Ascending aorta (tissue), 2 donors: ENCODE measurements at regions not wholly inside any gene's neighbourhood (a gene's known extent, or its start where the extent isn't known, plus 50 kb on each side); places are given as distances from the start of the nearest gene placed in this dataset.

Source experiments
- DNase-seq, 2 donors: peaks; one replicate each; pipeline ENCODE4 v3.0.0-alpha.2; 2019; ENCODE audit warnings: low spot score in 2 of 2
- H3K27ac ChIP-seq, 2 donors: fragments of 200-600 bp; sonication (generic); one replicate each; pipeline ENCODE4 v1.5.1; 2016 to 2017; ENCODE audit warnings: mild to moderate bottlenecking in 1 of 2
- H3K27me3 ChIP-seq: fragments of 200-600 bp; sonication (generic); one replicate; pipeline ENCODE4 v1.5.1; 2017
- H3K36me3 ChIP-seq, 2 donors: fragments of 200-600 bp; sonication (generic); one replicate each; pipeline ENCODE4 v1.5.1; 2016
- H3K4me1 ChIP-seq, 2 donors: fragments of 200-600 bp; sonication (generic); one replicate each; pipeline ENCODE4 v1.5.1; 2016 to 2017; ENCODE audit warnings: mild to moderate bottlenecking in 1 of 2
- H3K4me3 ChIP-seq, 2 donors: fragments of 200-600 bp; sonication (generic); one replicate each; pipeline ENCODE4 v1.5.1; 2016 to 2017; ENCODE audit warnings: mild to moderate bottlenecking in 1 of 2
- H3K9me3 ChIP-seq, 2 donors: fragments of 200-600 bp; sonication (generic); one replicate each; pipeline ENCODE4 v1.5.1; 2016
- intact Hi-C: fragments of 100-400 bp; cut with DNase I; formaldehyde crosslinking; loops from one replicate; pipeline ENCODE4 v1.15.1; 2023
- TF ChIP-seq, protein P1 (sequence below), 3 experiments: fragments of 200-600 bp in 2 of 3; fragments of 450-650 bp in 1 of 3; sonication (generic) in 2 of 3; IDR thresholded peaks; one replicate each; pipeline ENCODE4 v1.5.1; 2016 to 2019; ENCODE audit warnings: antibody characterized with exemption in 3 of 3, mild to moderate bottlenecking in 1 of 3, moderate library complexity in 1 of 3

DNA sequence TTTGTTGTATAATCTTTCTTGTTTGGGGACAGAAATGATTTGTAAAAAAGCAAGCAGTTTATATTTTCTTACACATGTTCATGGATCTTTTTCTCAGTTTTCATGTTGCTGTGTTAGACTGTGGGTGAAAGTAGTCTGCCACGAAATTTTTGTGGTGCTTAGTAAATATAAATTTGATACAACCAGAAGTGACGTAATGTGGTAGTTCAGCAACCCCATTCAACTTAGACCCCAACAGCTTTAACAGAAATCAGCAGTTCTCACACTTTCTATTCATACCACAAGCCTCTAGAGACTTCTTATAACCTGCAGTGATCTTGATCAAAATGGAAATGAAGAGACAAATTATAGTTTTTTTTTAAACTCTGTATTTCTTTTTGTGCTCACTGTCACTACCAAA lies 120.2 kb upstream of the IGSF10 start:
- DNase-seq: no peak
- H3K9me3 ChIP-seq: no peaks in the 10 kb centered on the region
- no peaks in the 10 kb centered on the region for H3K27me3 ChIP-seq
- TF ChIP-seq, protein P1, sequence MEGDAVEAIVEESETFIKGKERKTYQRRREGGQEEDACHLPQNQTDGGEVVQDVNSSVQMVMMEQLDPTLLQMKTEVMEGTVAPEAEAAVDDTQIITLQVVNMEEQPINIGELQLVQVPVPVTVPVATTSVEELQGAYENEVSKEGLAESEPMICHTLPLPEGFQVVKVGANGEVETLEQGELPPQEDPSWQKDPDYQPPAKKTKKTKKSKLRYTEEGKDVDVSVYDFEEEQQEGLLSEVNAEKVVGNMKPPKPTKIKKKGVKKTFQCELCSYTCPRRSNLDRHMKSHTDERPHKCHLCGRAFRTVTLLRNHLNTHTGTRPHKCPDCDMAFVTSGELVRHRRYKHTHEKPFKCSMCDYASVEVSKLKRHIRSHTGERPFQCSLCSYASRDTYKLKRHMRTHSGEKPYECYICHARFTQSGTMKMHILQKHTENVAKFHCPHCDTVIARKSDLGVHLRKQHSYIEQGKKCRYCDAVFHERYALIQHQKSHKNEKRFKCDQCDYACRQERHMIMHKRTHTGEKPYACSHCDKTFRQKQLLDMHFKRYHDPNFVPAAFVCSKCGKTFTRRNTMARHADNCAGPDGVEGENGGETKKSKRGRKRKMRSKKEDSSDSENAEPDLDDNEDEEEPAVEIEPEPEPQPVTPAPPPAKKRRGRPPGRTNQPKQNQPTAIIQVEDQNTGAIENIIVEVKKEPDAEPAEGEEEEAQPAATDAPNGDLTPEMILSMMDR (IDR thresholded peaks at IDR 0.05): no peak
- H3K27ac ChIP-seq: no peak overlapping the region
- H3K4me3 ChIP-seq: no peak overlapping the region
- intact Hi-C loops: no loop called here
- no peaks in the 10 kb centered on the region for H3K36me3 ChIP-seq
- no peaks in the 10 kb centered on the region for H3K4me1 ChIP-seq

DNA sequence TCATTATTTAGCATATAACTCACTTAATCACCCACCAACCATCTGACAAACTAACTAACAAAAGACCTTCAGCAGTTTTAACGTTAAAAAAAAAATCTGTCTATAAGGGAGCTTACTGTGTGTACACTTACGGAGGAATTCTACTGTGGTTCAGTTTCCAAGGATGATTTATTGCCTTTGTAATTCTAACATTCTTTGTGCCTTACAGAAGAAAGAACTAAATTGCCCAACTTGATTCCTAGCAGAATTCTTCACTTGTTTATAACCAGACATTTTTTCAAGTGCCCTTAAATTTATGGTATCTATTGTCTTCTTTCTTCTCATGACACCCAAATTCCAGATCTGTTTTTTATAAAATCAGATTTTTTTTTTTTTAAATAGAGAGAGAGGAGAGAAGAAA lies 119.7 kb upstream of the IGSF10 start:
- intact Hi-C loops: no loop called here

DNA sequence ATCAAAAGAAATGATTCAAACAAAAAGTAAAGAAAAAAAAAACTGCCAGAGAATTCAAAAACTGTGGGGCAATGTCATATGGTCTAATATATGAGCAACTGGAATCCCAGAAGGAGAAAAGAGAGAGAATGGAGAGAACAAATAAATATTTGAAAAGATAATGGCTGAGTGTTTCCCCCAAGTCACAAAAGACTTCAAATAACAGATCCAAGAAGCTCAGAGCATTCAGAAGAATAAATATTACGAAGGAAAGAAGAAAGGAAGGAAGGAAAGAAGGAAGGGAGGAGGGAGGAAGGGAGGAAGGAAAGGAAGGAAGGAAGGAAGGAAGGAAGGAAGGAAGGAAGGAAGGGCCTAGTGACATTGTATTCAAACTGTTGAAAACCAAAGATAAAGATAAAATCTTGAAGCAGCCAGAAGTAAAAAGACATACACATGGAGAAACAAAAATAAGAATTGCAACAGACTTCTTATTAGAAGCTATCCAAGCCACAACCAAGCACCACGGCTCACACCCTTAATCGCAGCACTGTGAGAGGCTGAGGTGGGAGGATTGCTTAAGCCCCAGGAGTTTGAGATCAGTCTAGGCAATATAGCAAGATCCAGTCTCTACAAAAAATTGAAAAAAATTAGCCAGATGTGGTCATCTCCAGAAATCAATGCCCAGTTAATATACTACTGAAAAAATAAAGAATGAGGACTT lies 118.9 kb upstream of the IGSF10 start:
- TF ChIP-seq, protein P1 (IDR thresholded peaks at IDR 0.05): no peak
- intact Hi-C loops: no loop called here
- H3K27ac ChIP-seq: no peak overlapping the region

More for the DNA sequence above, 119.7 kb upstream of the IGSF10 start:
- DNase-seq: no peak
- Histone ChIP-seq H3K4me1 (no peaks in the 10 kb centered on the region), H3K27me3 (no peaks in the 10 kb centered on the region), H3K9me3 (no peaks in the 10 kb centered on the region), H3K36me3 (no peaks in the 10 kb centered on the region), H3K27ac (no peak overlapping the region), H3K4me3 (no peak overlapping the region)
- TF ChIP-seq, protein P1 (IDR thresholded peaks at IDR 0.05): no peak

DNA sequence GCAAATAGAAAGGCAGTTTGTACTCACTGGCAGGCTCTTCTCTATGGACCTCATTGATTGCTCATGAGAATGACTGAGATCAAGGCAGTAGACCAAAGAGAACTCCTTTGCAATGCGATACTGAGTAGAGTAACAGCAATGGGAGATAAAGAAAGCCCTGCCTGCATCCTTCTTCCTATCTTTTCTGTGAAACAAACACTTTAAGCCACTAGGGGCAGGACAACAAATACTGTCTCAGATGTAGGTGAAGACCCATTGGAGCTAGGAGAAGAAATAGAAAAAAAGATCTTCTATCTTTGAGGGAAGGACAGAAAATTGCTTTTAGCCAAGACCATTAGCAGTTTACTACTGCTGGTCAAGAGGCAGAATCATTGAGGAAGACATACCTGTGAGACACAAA lies 117.6 kb upstream of the IGSF10 start:
- Histone ChIP-seq H3K27me3 (no peaks in the 10 kb centered on the region), H3K36me3 (no peaks in the 10 kb centered on the region), H3K27ac (no peak overlapping the region), H3K4me3 (no peak overlapping the region), H3K4me1 (no peaks in the 10 kb centered on the region), H3K9me3 (no peaks in the 10 kb centered on the region)
- TF ChIP-seq, protein P1 (IDR thresholded peaks at IDR 0.05): no peak
- no peak for DNase-seq
- intact Hi-C loops: no loop called here

More for the DNA sequence above, 118.9 kb upstream of the IGSF10 start:
- Histone ChIP-seq H3K4me3 (no peak overlapping the region), H3K9me3 (no peaks in the 10 kb centered on the region), H3K4me1 (no peaks in the 10 kb centered on the region), H3K27me3 (no peaks in the 10 kb centered on the region), H3K36me3 (no peaks in the 10 kb centered on the region)
- DNase-seq: no peak

DNA sequence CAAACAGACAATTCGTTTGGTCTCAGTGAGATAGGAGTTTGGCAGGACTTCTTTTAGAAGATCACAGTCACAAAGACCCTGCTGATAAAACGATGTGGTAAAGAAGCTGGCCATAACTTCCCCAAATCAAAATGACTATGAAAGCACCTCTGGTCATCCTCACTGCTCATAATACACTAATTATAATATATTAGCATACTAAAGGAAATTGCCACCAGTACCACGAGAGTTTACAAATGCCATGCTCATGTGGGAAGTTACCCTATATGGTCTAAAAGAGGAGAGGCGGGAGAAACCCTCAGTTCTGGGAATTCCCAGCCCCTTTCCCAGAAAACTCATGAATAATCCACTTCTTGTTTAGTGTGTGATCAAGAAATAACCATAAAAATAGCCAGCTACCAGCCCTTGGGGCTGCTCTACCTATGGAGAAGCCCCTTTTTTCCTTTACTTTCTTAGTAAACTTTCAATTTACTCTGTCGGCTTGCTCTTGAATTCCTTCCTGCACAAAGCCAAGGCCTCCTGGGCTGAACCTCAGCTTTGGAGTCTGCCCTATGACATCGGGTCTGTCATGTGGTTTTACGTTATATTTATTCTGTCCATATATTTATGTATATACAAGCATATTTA lies 115.8 kb upstream of the IGSF10 start:
- Histone ChIP-seq H3K4me1 (no peaks in the 10 kb centered on the region), H3K27ac (no peak overlapping the region), H3K4me3 (no peak overlapping the region), H3K36me3 (no peaks in the 10 kb centered on the region), H3K9me3 (no peaks in the 10 kb centered on the region), H3K27me3 (no peaks in the 10 kb centered on the region)
- intact Hi-C loops: no loop called here
- TF ChIP-seq, protein P1 (IDR thresholded peaks at IDR 0.05): no peak
- no peak for DNase-seq
